OCI-LY1 (cell line): ENCODE measurements at regions not wholly inside any gene's neighbourhood (a gene's known extent, or its start where the extent isn't known, plus 50 kb on each side); places are given as distances from the start of the nearest gene placed in this dataset.

ENCODE experiments used
- H2AFZ ChIP-seq: fragments of 200-600 bp; sonication (generic), shearing (Covaris generic); 2 replicates; pipeline ENCODE4 v1.6.0; 2014; ENCODE audit warnings: antibody characterized with exemption, mild to moderate bottlenecking, low read length
- H3F3A ChIP-seq: fragments of 200-600 bp; sonication (generic), shearing (Covaris generic); 2 replicates; pipeline ENCODE4 v1.6.0; 2014; ENCODE audit warnings: mild to moderate bottlenecking, antibody characterized with exemption, low read length, moderate library complexity; ENCODE audit not compliant: insufficient read depth
- H3K27ac ChIP-seq: fragments of 200-600 bp; sonication (generic); 2 replicates; pipeline ENCODE4 v1.5.1; 2014; ENCODE audit warnings: low read length, mixed run types, mild to moderate bottlenecking, low read depth; ENCODE audit not compliant: poor library complexity, severe bottlenecking
- H3K27me3 ChIP-seq: fragments of 200-600 bp; sonication (generic); 2 replicates; pipeline ENCODE4 v1.6.0; 2014; ENCODE audit warnings: antibody characterized with exemption, mild to moderate bottlenecking, low read length, moderate library complexity; ENCODE audit not compliant: insufficient read depth
- H3K36me3 ChIP-seq: fragments of 200-600 bp; sonication (generic); 2 replicates; pipeline ENCODE4 v1.6.1; 2014; ENCODE audit warnings: mild to moderate bottlenecking, antibody characterized with exemption, low read length, moderate library complexity, mixed read lengths; ENCODE audit not compliant: insufficient read depth
- H3K4me1 ChIP-seq: fragments of 200-600 bp; sonication (generic); 2 replicates; pipeline ENCODE4 v1.5.1; 2014; ENCODE audit warnings: mild to moderate bottlenecking, low read length, moderate library complexity; ENCODE audit not compliant: insufficient read depth, severe bottlenecking
- H3K4me2 ChIP-seq: fragments of 200-600 bp; sonication (generic), shearing (Covaris generic); 2 replicates; pipeline ENCODE4 v1.6.1; 2014; ENCODE audit warnings: low read length
- H3K4me3 ChIP-seq: fragments of 200-600 bp; sonication (generic); 2 replicates; pipeline ENCODE4 v1.5.1; 2014; ENCODE audit warnings: low read length, low read depth, mild to moderate bottlenecking, mixed read lengths; ENCODE audit not compliant: poor library complexity, severe bottlenecking
- H3K79me2 ChIP-seq: fragments of 200-600 bp; shearing (Covaris generic); 2 replicates; pipeline ENCODE4 v1.6.1; 2016; ENCODE audit warnings: mixed run types, low read length, mixed read lengths; ENCODE audit not compliant: insufficient read depth
- H3K9ac ChIP-seq: fragments of 200-600 bp; sonication (generic), shearing (Covaris generic); 2 replicates; pipeline ENCODE4 v1.6.1; 2014; ENCODE audit warnings: mild to moderate bottlenecking, low read length, mixed read lengths
- H3K9me2 ChIP-seq: fragments of 200-600 bp; sonication (generic), shearing (Covaris generic); 2 replicates; pipeline ENCODE4 v1.6.1; 2014; ENCODE audit warnings: low read depth, mild to moderate bottlenecking, low read length, mixed read lengths
- H3K9me3 ChIP-seq: fragments of 200-600 bp; shearing (Covaris generic); 2 replicates; pipeline ENCODE4 v1.6.1; 2014; ENCODE audit warnings: low read length, mixed read lengths
- H4K20me1 ChIP-seq: fragments of 200-600 bp; sonication (generic), shearing (Covaris generic); 2 replicates; pipeline ENCODE4 v1.6.0; 2016; ENCODE audit warnings: mild to moderate bottlenecking, low read length; ENCODE audit not compliant: insufficient read depth
- EZH2 ChIP-seq: fragments of 200-600 bp; sonication (generic), shearing (Covaris generic); IDR thresholded peaks from 2 replicates; pipeline ENCODE4 v1.8.0; 2017; ENCODE audit warnings: borderline replicate concordance, mixed run types, mild to moderate bottlenecking, antibody characterized with exemption, low read length, moderate library complexity, mixed read lengths
- TF ChIP-seq, protein P1 (sequence below): fragments of 200-600 bp; sonication (generic), shearing (Covaris generic); IDR thresholded peaks from 2 replicates; pipeline ENCODE4 v1.5.1; 2017; ENCODE audit warnings: mild to moderate bottlenecking, antibody characterized with exemption, low read length, moderate library complexity, mixed read lengths

DNA sequence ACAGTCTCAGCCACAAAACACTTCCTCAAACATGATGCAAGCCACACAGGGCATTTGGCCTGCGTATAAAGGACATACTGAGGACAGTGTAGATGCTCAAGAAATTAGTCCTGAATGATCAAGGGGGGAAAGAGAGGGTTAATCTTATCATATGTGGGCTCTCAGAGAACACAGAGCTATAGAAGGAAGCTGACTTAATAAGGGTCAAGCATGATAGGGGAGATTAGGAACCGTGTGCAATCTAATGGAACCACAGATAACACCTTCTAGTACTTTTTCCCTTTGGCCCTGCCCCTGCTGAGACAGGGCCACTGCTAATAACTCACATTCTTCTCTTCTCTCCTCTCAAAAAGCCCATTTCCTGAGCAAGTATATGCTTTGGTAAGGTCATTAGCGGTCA, 114.1 kb upstream of the ADAMTS9 start:
- H3K4me1 ChIP-seq, result no peaks in the 10 kb centered on the region
- H3K9ac ChIP-seq, result no peak overlapping the region
- H2AFZ ChIP-seq, result no peak overlapping the region
- no peaks in the 10 kb centered on the region for H3K9me2 ChIP-seq
- no peaks in the 10 kb centered on the region for H3K27me3 ChIP-seq
- H3K36me3 ChIP-seq, result no peaks in the 10 kb centered on the region
- no peak overlapping the region for H3K4me3 ChIP-seq
- H4K20me1 ChIP-seq, result no peaks in the 10 kb centered on the region
- TF ChIP-seq, protein P1, sequence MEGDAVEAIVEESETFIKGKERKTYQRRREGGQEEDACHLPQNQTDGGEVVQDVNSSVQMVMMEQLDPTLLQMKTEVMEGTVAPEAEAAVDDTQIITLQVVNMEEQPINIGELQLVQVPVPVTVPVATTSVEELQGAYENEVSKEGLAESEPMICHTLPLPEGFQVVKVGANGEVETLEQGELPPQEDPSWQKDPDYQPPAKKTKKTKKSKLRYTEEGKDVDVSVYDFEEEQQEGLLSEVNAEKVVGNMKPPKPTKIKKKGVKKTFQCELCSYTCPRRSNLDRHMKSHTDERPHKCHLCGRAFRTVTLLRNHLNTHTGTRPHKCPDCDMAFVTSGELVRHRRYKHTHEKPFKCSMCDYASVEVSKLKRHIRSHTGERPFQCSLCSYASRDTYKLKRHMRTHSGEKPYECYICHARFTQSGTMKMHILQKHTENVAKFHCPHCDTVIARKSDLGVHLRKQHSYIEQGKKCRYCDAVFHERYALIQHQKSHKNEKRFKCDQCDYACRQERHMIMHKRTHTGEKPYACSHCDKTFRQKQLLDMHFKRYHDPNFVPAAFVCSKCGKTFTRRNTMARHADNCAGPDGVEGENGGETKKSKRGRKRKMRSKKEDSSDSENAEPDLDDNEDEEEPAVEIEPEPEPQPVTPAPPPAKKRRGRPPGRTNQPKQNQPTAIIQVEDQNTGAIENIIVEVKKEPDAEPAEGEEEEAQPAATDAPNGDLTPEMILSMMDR, result no peak
- TF ChIP-seq EZH2, result no peak
- no peaks in the 10 kb centered on the region for H3K9me3 ChIP-seq
- no peaks in the 10 kb centered on the region for H3K79me2 ChIP-seq
- H3F3A ChIP-seq, result no peaks in the 10 kb centered on the region
- no peak overlapping the region for H3K27ac ChIP-seq
- no peak overlapping the region for H3K4me2 ChIP-seq

- Histone ChIP-seq H2AFZ (no peak overlapping the region), H3K9me3 (no peaks in the 10 kb centered on the region), H3K27ac (no peak overlapping the region), H3F3A (no peaks in the 10 kb centered on the region), H3K79me2 (no peaks in the 10 kb centered on the region), H3K36me3 (no peaks in the 10 kb centered on the region), H4K20me1 (no peaks in the 10 kb centered on the region), H3K27me3 (no peaks in the 10 kb centered on the region), H3K4me2 (no peak overlapping the region), H3K9me2 (no peaks in the 10 kb centered on the region), H3K9ac (no peak overlapping the region), H3K4me3 (no peak overlapping the region), H3K4me1 (no peaks in the 10 kb centered on the region)
- TF ChIP-seq EZH2, result no peak
- TF ChIP-seq, protein P1, result no peak
Measured at GRCh38 chr3:64799606-64800005, 111.8 kb upstream of the ADAMTS9 start.

DNA sequence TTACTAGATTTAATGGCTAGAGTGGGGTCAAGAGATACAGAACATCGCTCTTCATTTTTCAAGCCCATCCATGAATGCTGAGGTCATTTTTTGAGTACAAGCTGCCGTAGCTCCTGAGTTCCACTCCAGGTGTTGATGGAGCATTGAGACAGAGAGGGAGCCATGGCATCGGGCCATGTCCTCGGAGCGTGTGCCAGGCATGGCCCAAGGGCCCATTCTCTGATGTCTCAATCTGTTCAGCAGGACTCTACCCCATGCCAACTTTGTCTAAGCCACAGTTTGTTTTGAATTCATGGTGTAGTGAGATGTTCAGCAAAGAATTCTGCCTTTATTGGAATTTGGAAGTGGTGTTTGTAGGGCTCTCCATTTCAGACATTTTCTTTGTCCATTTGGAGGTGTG, 110.5 kb upstream of the ADAMTS9 start:
- no peaks in the 10 kb centered on the region for H3F3A ChIP-seq
- no peaks in the 10 kb centered on the region for H3K27me3 ChIP-seq
- no peaks in the 10 kb centered on the region for H3K9me3 ChIP-seq
- no peak overlapping the region for H3K4me2 ChIP-seq
- no peaks in the 10 kb centered on the region for H3K4me1 ChIP-seq
- H3K79me2 ChIP-seq, result no peaks in the 10 kb centered on the region
- H3K4me3 ChIP-seq, result no peak overlapping the region
- no peaks in the 10 kb centered on the region for H3K9me2 ChIP-seq
- H3K36me3 ChIP-seq, result no peaks in the 10 kb centered on the region
- H4K20me1 ChIP-seq, result no peaks in the 10 kb centered on the region
- H2AFZ ChIP-seq, result no peak overlapping the region
- H3K27ac ChIP-seq, result no peak overlapping the region
- no peak for TF ChIP-seq EZH2
- TF ChIP-seq, protein P1, result no peak
- no peak overlapping the region for H3K9ac ChIP-seq
